ENCODE measurements at regions not wholly inside any gene's neighbourhood (a gene's known extent, or its start where the extent isn't known, plus 50 kb on each side); places are given as distances from the start of the nearest gene placed in this dataset.

DNA sequence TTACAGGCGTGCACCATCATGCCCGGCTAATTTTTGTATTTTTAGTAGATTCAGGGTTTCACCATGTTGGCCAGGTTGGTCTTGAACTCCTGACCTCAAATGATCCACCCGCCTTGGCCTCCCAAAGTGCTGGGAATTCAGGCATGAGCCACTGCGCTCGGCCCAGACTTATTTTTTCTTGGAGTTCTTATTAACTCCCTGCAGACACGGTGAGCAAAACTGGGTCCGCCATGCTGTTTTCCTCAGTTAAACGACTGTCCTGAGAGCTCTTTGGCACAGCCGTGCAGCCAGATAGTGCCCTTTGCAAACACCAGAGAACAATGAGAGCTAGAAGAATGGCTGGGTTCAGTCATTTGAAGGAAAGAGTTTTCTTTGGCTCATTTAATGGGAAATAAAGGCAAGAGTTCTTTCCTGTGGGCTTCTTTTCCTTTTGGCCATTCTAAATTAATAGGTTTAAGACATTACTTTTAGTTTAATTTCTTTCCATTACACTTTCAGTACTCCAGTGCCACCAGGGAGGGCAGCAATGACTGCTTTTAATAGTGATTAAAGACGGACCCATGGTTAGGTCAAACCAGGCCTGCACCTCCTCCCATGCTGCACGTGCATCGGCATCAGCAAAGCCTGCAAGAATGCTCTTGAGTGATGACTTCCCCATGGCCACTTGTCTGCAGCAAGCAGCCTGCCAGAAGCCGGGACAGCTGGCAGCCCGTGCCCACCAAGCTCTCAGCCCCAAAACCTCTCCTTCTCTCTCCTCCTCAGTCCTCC, 60.7 kb downstream of the VCPKMT start:
- Histone ChIP-seq H3K4me3 (no peak overlapping the region), H3K4me1 (peaks cover 0 to 34% (median 12%) of the 10 kb centered on the region in 12 donors), H3K9me3 (no peaks in the 10 kb centered on the region), H3K27ac (peak overlapping the region in 2 of 12 donors; percentile 1 to 42), H3K36me3 (no peaks in the 10 kb centered on the region), H3K27me3 (no peaks in the 10 kb centered on the region)
- DNase-seq (peak in 1 of 5 donors; percentile 55), ATAC-seq (peak in 2 of 4 donors; percentile 31 to 50)
- WGBS, 4 donors = 71 to 80% (median 74%) methylated on average over 13 to 14 of the region's 14 CpGs
- TF ChIP-seq, protein P1, sequence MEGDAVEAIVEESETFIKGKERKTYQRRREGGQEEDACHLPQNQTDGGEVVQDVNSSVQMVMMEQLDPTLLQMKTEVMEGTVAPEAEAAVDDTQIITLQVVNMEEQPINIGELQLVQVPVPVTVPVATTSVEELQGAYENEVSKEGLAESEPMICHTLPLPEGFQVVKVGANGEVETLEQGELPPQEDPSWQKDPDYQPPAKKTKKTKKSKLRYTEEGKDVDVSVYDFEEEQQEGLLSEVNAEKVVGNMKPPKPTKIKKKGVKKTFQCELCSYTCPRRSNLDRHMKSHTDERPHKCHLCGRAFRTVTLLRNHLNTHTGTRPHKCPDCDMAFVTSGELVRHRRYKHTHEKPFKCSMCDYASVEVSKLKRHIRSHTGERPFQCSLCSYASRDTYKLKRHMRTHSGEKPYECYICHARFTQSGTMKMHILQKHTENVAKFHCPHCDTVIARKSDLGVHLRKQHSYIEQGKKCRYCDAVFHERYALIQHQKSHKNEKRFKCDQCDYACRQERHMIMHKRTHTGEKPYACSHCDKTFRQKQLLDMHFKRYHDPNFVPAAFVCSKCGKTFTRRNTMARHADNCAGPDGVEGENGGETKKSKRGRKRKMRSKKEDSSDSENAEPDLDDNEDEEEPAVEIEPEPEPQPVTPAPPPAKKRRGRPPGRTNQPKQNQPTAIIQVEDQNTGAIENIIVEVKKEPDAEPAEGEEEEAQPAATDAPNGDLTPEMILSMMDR (IDR thresholded peaks at IDR 0.05) = peak in 2 of 12 donors; percentile 13 to 18
- no peak for TF ChIP-seq POLR2A (IDR thresholded peaks at IDR 0.05)
- intact Hi-C loops (cut with DNase I) = no loop called here

DNA sequence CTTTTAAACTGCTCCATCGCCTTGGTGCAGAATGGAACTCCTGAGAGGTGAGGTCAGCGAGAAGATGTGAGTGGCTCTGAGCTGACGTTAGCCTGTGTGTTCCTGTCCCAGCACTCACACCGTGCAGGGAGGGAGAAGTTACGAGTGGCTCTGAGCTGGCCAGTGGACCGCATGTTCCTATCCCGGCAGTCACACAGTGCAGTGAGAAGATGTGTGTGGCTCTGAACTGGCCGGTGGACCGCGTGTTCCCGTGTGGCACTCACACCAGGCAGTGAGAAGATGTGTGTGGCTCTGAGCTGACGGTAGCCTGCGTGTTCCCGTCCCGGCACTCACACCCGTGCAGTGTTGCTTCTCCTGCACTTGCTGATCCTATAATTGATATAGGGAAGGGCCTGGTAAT, 59.9 kb downstream of the VCPKMT start:
- intact Hi-C loops (cut with DNase I) = no loop called here
- Histone ChIP-seq H3K27me3 (no peaks in the 10 kb centered on the region), H3K27ac (peak overlapping the region in 2 of 12 donors; percentile 1 to 42), H3K9me3 (no peaks in the 10 kb centered on the region), H3K4me1 (peaks cover 4 to 42% (median 20%) of the 10 kb centered on the region in 12 donors), H3K36me3 (no peaks in the 10 kb centered on the region), H3K4me3 (no peak overlapping the region)
- DNase-seq = no peak
- peak in 2 of 4 donors; percentile 23 to 39 for ATAC-seq
- 46 to 74% (median 60%) methylated on average over 13 to 16 of the region's 16 CpGs for WGBS, 4 donors
- TF ChIP-seq POLR2A (IDR thresholded peaks at IDR 0.05) = no peak
- TF ChIP-seq, protein P1 (IDR thresholded peaks at IDR 0.05) = no peak

GRCh38 chr14:50057331-50057730, 59.0 kb downstream of the VCPKMT start:
- Histone ChIP-seq H3K9me3 (no peaks in the 10 kb centered on the region), H3K27ac (peak overlapping the region in 1 of 12 donors; percentile 4), H3K36me3 (no peaks in the 10 kb centered on the region), H3K4me3 (no peak overlapping the region), H3K27me3 (no peaks in the 10 kb centered on the region), H3K4me1 (peaks cover 5 to 51% (median 28%) of the 10 kb centered on the region in 12 donors)
- ATAC-seq (no peak), DNase-seq (no peak)
- TF ChIP-seq, protein P1 (IDR thresholded peaks at IDR 0.05) = no peak
- no peak for TF ChIP-seq POLR2A (IDR thresholded peaks at IDR 0.05)
- intact Hi-C loops (cut with DNase I) = no loop called here
- 67 to 84% (median 76%) methylated on average over 5 of the region's 5 CpGs for WGBS, 4 donors

DNA sequence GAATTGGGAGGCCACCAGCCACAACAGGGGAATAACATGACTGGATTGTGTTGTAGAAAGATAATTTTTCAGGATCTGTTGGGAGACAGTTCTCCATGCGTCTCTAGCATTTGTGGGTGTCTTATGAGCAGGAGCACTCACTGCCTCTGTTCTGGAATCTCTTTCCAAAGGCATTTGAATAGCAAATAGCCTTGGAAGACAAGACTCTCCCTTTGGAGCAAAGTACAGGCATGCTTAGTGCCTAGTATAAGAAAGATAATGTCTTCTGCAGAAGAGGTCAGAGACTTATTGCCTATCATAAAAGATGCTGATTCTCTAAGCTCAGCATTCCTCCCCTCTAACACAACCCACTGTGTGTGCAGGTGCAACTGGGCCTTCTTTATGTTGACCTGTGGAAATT, 58.3 kb downstream of the VCPKMT start:
- Histone ChIP-seq H3K4me3 (no peak overlapping the region), H3K4me1 (peaks cover 5 to 59% (median 28%) of the 10 kb centered on the region in 12 donors), H3K27ac (no peak overlapping the region), H3K27me3 (no peaks in the 10 kb centered on the region), H3K9me3 (no peaks in the 10 kb centered on the region), H3K36me3 (no peaks in the 10 kb centered on the region)
- ATAC-seq = no peak
- intact Hi-C loops (cut with DNase I) = no loop called here
- 90 to 100% (median 94%) methylated on average over 1 of the region's 1 CpG for WGBS, 4 donors
- TF ChIP-seq, protein P1 (IDR thresholded peaks at IDR 0.05) = no peak
- no peak for TF ChIP-seq POLR2A (IDR thresholded peaks at IDR 0.05)
- DNase-seq = no peak

Small RNA genes lying in the stretch of these regions (microRNA-seq; reads per million reads assigned to microRNA genes)
- gene MIR6076 = 0 reads per million in 4 donors

All from heart left ventricle (tissue), 16 donors.